ENCODE measurements at regions not wholly inside any gene's neighbourhood (a gene's known extent, or its start where the extent isn't known, plus 50 kb on each side); places are given as distances from the start of the nearest gene placed in this dataset.

DNA sequence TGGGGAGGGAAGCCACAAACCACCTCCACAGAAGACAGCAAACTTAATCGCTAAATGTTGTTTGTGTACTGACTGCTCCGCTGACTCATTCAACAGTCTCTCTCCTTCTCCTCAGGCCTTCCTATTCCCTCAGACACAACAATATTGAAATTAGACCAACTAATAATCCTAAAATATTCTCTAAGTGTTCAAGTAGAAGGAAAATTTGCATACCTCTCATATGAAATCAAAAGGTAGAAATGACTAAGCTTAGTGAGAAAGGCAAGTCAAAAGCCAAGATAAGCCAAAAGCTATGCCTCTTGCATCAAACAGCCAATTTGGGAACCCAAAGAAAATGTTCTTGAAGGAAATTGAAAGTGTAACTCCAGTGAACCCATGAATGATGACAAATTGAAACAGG, 75.7 kb upstream of the ARHGAP24 start:
- BruUV-seq (replicated peaks) = no TSS peak
- H3K27me3 ChIP-seq (replicated peaks; ENCODE audit: insufficient read depth, low read depth, low read length, poor library complexity) = no peaks in the 10 kb centered on the region
- no peak overlapping the region for H3K27ac ChIP-seq (ENCODE audit: low read depth, low read length, poor library complexity, severe bottlenecking)
- no peaks in the 10 kb centered on the region for H3K9me3 ChIP-seq (ENCODE audit: low read depth, low read length, poor library complexity, severe bottlenecking)
- TF ChIP-seq CTCF (conservative IDR thresholded peaks at IDR 0.05; ENCODE audit: low read depth, low read length) (no peak), EZH2 (IDR thresholded peaks at IDR 0.05; ENCODE audit: borderline replicate concordance, low read depth, low read length, poor library complexity, severe bottlenecking) (no peak)
- DNase-seq (ENCODE audit: low spot score) = no peak
- POLR2A ChIA-PET (ENCODE audit: low non-redundant PET) = no interaction called here
- no peak overlapping the region for H3K4me3 ChIP-seq (ENCODE audit: low read depth, low read length, poor library complexity, severe bottlenecking)
- CTCF ChIA-PET = no interaction called here
- intact Hi-C loops (cut with micrococcal nuclease; ENCODE audit: unreplicated experiment) = no loop called here
- no peaks in the 10 kb centered on the region for H3K4me1 ChIP-seq (ENCODE audit: insufficient read depth, low read length, poor library complexity, severe bottlenecking)
- H3K36me3 ChIP-seq (ENCODE audit: insufficient read depth, low read length, poor library complexity, severe bottlenecking) = no peaks in the 10 kb centered on the region

DNA sequence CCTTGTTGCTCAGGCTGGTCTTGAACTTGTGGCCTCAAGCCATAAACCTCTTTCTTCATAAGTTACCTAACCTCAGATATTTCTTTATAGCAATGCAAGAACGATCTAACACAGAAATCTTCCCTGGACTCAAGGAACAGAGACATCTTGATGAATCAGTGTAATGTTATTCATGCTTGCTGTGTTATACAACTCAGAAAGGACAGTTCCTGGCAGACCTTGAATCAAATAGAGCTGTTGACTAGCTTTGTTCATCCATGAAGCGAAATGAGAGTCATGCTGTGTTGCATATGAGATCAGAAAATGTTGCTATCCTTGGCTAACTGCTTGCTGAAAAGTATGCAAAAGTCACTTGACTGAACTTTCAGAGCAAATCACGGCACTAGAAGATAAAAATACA, 72.6 kb upstream of the ARHGAP24 start:
- intact Hi-C loops (cut with micrococcal nuclease; ENCODE audit: unreplicated experiment) = no loop called here

DNA sequence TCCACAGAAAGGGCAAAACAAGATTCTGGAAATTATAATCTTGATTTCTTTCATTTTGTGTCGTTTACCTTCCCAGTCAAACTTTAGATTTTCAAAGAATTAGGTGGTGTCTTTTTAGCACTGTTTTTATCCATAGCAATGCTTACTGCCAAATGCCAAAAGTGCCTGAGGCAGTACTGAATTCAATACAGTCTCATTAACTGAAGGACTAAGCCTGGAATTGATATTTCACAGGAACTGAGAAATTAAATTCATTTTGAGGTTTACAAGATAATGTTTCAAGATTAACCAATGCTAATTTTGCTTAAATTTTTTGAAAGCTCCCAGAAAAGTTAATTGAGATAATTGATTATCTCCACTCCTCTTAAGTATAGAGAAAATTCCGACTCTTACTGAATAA, 68.8 kb upstream of the ARHGAP24 start:
- intact Hi-C loops (cut with micrococcal nuclease; ENCODE audit: unreplicated experiment) = no loop called here
- Histone ChIP-seq H3K27me3 (replicated peaks; ENCODE audit: insufficient read depth, low read depth, low read length, poor library complexity) (no peaks in the 10 kb centered on the region), H3K27ac (ENCODE audit: low read depth, low read length, poor library complexity, severe bottlenecking) (no peak overlapping the region), H3K4me1 (ENCODE audit: insufficient read depth, low read length, poor library complexity, severe bottlenecking) (no peaks in the 10 kb centered on the region), H3K9me3 (ENCODE audit: low read depth, low read length, poor library complexity, severe bottlenecking) (no peaks in the 10 kb centered on the region), H3K4me3 (ENCODE audit: low read depth, low read length, poor library complexity, severe bottlenecking) (no peak overlapping the region), H3K36me3 (ENCODE audit: insufficient read depth, low read length, poor library complexity, severe bottlenecking) (no peaks in the 10 kb centered on the region)
- BruUV-seq (replicated peaks) = no TSS peak
- TF ChIP-seq EZH2 (IDR thresholded peaks at IDR 0.05; ENCODE audit: borderline replicate concordance, low read depth, low read length, poor library complexity, severe bottlenecking) = no peak
- no peak for TF ChIP-seq CTCF (conservative IDR thresholded peaks at IDR 0.05; ENCODE audit: low read depth, low read length)
- ChIA-PET CTCF (no interaction called here), POLR2A (ENCODE audit: low non-redundant PET) (no interaction called here)
- DNase-seq (ENCODE audit: low spot score) = peak; percentile 1

More for the DNA sequence above, 72.6 kb upstream of the ARHGAP24 start:
- ChIA-PET POLR2A (ENCODE audit: low non-redundant PET) (no interaction called here), CTCF (no interaction called here)
- no peak overlapping the region for H3K27ac ChIP-seq (ENCODE audit: low read depth, low read length, poor library complexity, severe bottlenecking)
- peak; percentile 2 for DNase-seq (ENCODE audit: low spot score)
- H3K36me3 ChIP-seq (ENCODE audit: insufficient read depth, low read length, poor library complexity, severe bottlenecking) = no peaks in the 10 kb centered on the region
- BruUV-seq (replicated peaks) = no TSS peak
- no peaks in the 10 kb centered on the region for H3K4me1 ChIP-seq (ENCODE audit: insufficient read depth, low read length, poor library complexity, severe bottlenecking)
- H3K4me3 ChIP-seq (ENCODE audit: low read depth, low read length, poor library complexity, severe bottlenecking) = no peak overlapping the region
- no peaks in the 10 kb centered on the region for H3K27me3 ChIP-seq (replicated peaks; ENCODE audit: insufficient read depth, low read depth, low read length, poor library complexity)
- H3K9me3 ChIP-seq (ENCODE audit: low read depth, low read length, poor library complexity, severe bottlenecking) = no peaks in the 10 kb centered on the region
- TF ChIP-seq EZH2 (IDR thresholded peaks at IDR 0.05; ENCODE audit: borderline replicate concordance, low read depth, low read length, poor library complexity, severe bottlenecking) = no peak
- no peak for TF ChIP-seq CTCF (conservative IDR thresholded peaks at IDR 0.05; ENCODE audit: low read depth, low read length)
